SIG-M5 treated with dmso at 0.1 percent for 504 hours (cell line): ENCODE measurements at regions not wholly inside any gene's neighbourhood (a gene's known extent, or its start where the extent isn't known, plus 50 kb on each side); places are given as distances from the start of the nearest gene placed in this dataset.
"Not testable (repeated sequence)": the region's sequence is repeated elsewhere in the genome, so short reads cannot be mapped to it uniquely, and the experiment has no call there.

Source experiments
- DNase-seq: peaks from one replicate; lab custom pipeline; 2025; ENCODE audit not compliant: unreplicated experiment; lab: John Stamatoyannopoulos, UW

- DNase-seq = no peak
These were observed 245.0 kb upstream of the SFRP2 start for GRCh38 chr4:154033921-154034320.

- DNase-seq = no peak
These were observed 244.0 kb upstream of the SFRP2 start for GRCh38 chr4:154032914-154033313.

GRCh38 chr4:154030746-154031145, 241.9 kb upstream of the SFRP2 start:
- DNase-seq = no peak

GRCh38 chr4:154030152-154030551, 241.3 kb upstream of the SFRP2 start:
- DNase-seq = no peak

GRCh38 chr4:154029171-154029570, 240.3 kb upstream of the SFRP2 start:
- no peak for DNase-seq

- DNase-seq = no peak
These were observed 236.2 kb upstream of the SFRP2 start for GRCh38 chr4:154025110-154025509.

- DNase-seq = no peak
These were observed 235.3 kb upstream of the SFRP2 start for GRCh38 chr4:154024097-154024694.

GRCh38 chr4:154023671-154024070, 234.8 kb upstream of the SFRP2 start:
- not testable (repeated sequence) for DNase-seq

- no peak for DNase-seq
These were observed 230.9 kb upstream of the SFRP2 start for GRCh38 chr4:154019811-154020210.

- no peak for DNase-seq
These were observed 229.8 kb upstream of the SFRP2 start for GRCh38 chr4:154018659-154019058.

GRCh38 chr4:154015578-154015977, 226.7 kb upstream of the SFRP2 start:
- DNase-seq = no peak

GRCh38 chr4:154014407-154015321, 225.8 kb upstream of the SFRP2 start:
- DNase-seq = no peak

GRCh38 chr4:154013576-154013975, 224.7 kb upstream of the SFRP2 start:
- no peak for DNase-seq

- DNase-seq = no peak
These were observed 221.5 kb upstream of the SFRP2 start for GRCh38 chr4:154010371-154010770.

- no peak for DNase-seq
These were observed 220.9 kb upstream of the SFRP2 start for GRCh38 chr4:154009788-154010187.

GRCh38 chr4:154009191-154009590, 220.3 kb upstream of the SFRP2 start:
- no peak for DNase-seq

GRCh38 chr4:154005171-154005520, 216.3 kb upstream of the SFRP2 start:
- no peak for DNase-seq

- DNase-seq = no peak
These were observed 215.8 kb upstream of the SFRP2 start for GRCh38 chr4:154004507-154005170.

- DNase-seq = no peak
These were observed 215.1 kb upstream of the SFRP2 start for GRCh38 chr4:154004016-154004415.

- no peak for DNase-seq
These were observed 214.5 kb upstream of the SFRP2 start for GRCh38 chr4:154003378-154003777.

- DNase-seq = no peak
These were observed 212.3 kb upstream of the SFRP2 start for GRCh38 chr4:154001193-154001592.

- DNase-seq = no peak
These were observed 208.6 kb upstream of the SFRP2 start for GRCh38 chr4:153997516-153997915.
